ENCODE measurements at regions not wholly inside any gene's neighbourhood (a gene's known extent, or its start where the extent isn't known, plus 50 kb on each side); places are given as distances from the start of the nearest gene placed in this dataset.

- TF ChIP-seq E2F6 (IDR thresholded peaks at IDR 0.05; ENCODE audit: borderline replicate concordance in 1 of 2, extremely low read depth in 1 of 2, insufficient read depth in 1 of 2, insufficient read length in 1 of 2, low read depth in 1 of 2, low read length in 1 of 2, poor library complexity in 1 of 2, severe bottlenecking in 1 of 2) (peak in 1 of 2 experiments; percentile 20), KDM1A (IDR thresholded peaks at IDR 0.05) (peak; percentile 41 to 56; a peak in 2 of 4 replicates), RBFOX2 (IDR thresholded peaks at IDR 0.05; ENCODE audit: low read depth, low read length) (0 out of 2 replicates have a peak, but pooled peaks have one; percentile 36), NR2C1 (IDR thresholded peaks at IDR 0.05) (no peak), NR2C1 (tag; IDR thresholded peaks at IDR 0.05) (no peak), CLOCK (CRISPR knock-in tag; IDR thresholded peaks at IDR 0.05; ENCODE audit: borderline replicate concordance) (no peak), CTBP1 (IDR thresholded peaks at IDR 0.05; ENCODE audit: borderline replicate concordance) (peak; percentile 22; the same call in 1 of the 2 replicates), NR0B1 (IDR thresholded peaks at IDR 0.05; ENCODE audit: partially characterized antibody) (no peak), ARID3A (IDR thresholded peaks at IDR 0.05; ENCODE audit: borderline replicate concordance, low read depth, low read length) (no peak), NR2C2 (CRISPR knock-in tag; IDR thresholded peaks at IDR 0.05) (no peak), NR2C2 (tag; IDR thresholded peaks at IDR 0.05) (no peak), KLF13 (tag; IDR thresholded peaks at IDR 0.05; ENCODE audit: borderline replicate concordance, low read depth) (0 out of 2 replicates have a peak, but pooled peaks have one; percentile 13), TFAP4 (CRISPR knock-in tag; IDR thresholded peaks at IDR 0.05; ENCODE audit: borderline replicate concordance) (peak; percentile 39; the same call in 1 of the 2 replicates), POLR2G (IDR thresholded peaks at IDR 0.05; ENCODE audit: low read depth, low read length) (0 out of 2 replicates have a peak, but pooled peaks have one; percentile 32)
Observed at GRCh38 chr7:125563964-125564529, 634.4 kb upstream of the POT1 start (continued).
